WTC11 (cell line): ENCODE measurements at regions not wholly inside any gene's neighbourhood (a gene's known extent, or its start where the extent isn't known, plus 50 kb on each side); places are given as distances from the start of the nearest gene placed in this dataset.

Experiments used
- FOXJ3 ChIP-seq: sonication (generic); formaldehyde crosslinking; IDR thresholded peaks from 2 replicates; pipeline ENCODE4 v1.9.0; 2021; ENCODE audit warnings: missing genetic modification reagents, mild to moderate bottlenecking, borderline replicate concordance
- SP1 ChIP-seq: sonication (generic); formaldehyde crosslinking; conservative IDR thresholded peaks from 2 replicates; pipeline ENCODE4 v1.8.1; 2022; ENCODE audit warnings: missing genetic modification reagents
- ZNF263 ChIP-seq: sonication (generic); formaldehyde crosslinking; IDR thresholded peaks from 2 replicates; pipeline ENCODE4 v1.8.1; 2022; ENCODE audit warnings: low read depth, mild to moderate bottlenecking, moderate library complexity, missing genetic modification reagents
- TF ChIP-seq, protein P1 (sequence below): fragments of 200-600 bp; IDR thresholded peaks from 2 replicates; pipeline ENCODE4 v1.8.0; 2022; ENCODE audit warnings: antibody characterized with exemption
- TF ChIP-seq, protein P2 (sequence below): sonication (generic); formaldehyde crosslinking; IDR thresholded peaks from 2 replicates; pipeline ENCODE4 v1.8.0; 2023; ENCODE audit warnings: missing genetic modification reagents
- TF ChIP-seq, protein P3 (sequence below): sonication (generic); formaldehyde crosslinking; IDR thresholded peaks from 2 replicates; pipeline ENCODE4 v1.8.1; 2022; ENCODE audit warnings: low read depth, missing genetic modification reagents, borderline replicate concordance
- TF ChIP-seq, protein P4 (sequence below): sonication (generic); formaldehyde crosslinking; IDR thresholded peaks from 2 replicates; pipeline ENCODE4 v1.8.0; 2022; ENCODE audit warnings: mild to moderate bottlenecking, missing genetic modification reagents
- TF ChIP-seq, protein P5 (sequence below): sonication (generic); formaldehyde crosslinking; IDR thresholded peaks from 2 replicates; pipeline ENCODE4 v1.8.1; 2023; ENCODE audit warnings: mild to moderate bottlenecking, missing genetic modification reagents, moderate library complexity
- TF ChIP-seq, protein P6 (sequence below): sonication (generic); formaldehyde crosslinking; IDR thresholded peaks from 2 replicates; pipeline ENCODE4 v1.8.1; 2023; ENCODE audit warnings: mild to moderate bottlenecking, moderate library complexity, missing genetic modification reagents

DNA sequence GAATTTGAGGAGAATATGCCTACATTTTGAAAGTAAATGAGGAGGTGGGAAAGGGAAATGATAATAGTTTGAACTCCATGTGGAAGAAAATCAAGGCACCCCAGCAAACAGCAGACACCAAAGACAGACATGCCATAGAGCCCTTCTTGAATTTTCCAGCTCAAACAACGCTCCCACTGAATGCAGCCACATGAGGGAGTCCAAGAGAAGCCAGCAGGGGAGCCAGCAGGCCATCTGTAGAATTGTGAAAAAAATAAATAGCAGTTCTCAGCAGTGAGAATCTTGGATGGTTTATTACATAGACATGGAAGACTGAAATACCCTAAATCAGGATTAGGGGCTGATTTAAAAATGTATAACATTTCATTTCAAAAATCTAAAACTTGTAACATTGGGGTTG is 1567.3 kb upstream of the LRRTM3 start:
- TF ChIP-seq, protein P1, sequence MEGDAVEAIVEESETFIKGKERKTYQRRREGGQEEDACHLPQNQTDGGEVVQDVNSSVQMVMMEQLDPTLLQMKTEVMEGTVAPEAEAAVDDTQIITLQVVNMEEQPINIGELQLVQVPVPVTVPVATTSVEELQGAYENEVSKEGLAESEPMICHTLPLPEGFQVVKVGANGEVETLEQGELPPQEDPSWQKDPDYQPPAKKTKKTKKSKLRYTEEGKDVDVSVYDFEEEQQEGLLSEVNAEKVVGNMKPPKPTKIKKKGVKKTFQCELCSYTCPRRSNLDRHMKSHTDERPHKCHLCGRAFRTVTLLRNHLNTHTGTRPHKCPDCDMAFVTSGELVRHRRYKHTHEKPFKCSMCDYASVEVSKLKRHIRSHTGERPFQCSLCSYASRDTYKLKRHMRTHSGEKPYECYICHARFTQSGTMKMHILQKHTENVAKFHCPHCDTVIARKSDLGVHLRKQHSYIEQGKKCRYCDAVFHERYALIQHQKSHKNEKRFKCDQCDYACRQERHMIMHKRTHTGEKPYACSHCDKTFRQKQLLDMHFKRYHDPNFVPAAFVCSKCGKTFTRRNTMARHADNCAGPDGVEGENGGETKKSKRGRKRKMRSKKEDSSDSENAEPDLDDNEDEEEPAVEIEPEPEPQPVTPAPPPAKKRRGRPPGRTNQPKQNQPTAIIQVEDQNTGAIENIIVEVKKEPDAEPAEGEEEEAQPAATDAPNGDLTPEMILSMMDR = no peak
- TF ChIP-seq, protein P2, sequence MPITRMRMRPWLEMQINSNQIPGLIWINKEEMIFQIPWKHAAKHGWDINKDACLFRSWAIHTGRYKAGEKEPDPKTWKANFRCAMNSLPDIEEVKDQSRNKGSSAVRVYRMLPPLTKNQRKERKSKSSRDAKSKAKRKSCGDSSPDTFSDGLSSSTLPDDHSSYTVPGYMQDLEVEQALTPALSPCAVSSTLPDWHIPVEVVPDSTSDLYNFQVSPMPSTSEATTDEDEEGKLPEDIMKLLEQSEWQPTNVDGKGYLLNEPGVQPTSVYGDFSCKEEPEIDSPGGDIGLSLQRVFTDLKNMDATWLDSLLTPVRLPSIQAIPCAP (CRISPR knock-in tag) = no peak
- TF ChIP-seq ZNF263 (CRISPR knock-in tag) = no peak
- no peak for TF ChIP-seq SP1 (CRISPR knock-in tag)
- TF ChIP-seq, protein P3, sequence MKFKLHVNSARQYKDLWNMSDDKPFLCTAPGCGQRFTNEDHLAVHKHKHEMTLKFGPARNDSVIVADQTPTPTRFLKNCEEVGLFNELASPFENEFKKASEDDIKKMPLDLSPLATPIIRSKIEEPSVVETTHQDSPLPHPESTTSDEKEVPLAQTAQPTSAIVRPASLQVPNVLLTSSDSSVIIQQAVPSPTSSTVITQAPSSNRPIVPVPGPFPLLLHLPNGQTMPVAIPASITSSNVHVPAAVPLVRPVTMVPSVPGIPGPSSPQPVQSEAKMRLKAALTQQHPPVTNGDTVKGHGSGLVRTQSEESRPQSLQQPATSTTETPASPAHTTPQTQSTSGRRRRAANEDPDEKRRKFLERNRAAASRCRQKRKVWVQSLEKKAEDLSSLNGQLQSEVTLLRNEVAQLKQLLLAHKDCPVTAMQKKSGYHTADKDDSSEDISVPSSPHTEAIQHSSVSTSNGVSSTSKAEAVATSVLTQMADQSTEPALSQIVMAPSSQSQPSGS (CRISPR knock-in tag) = no peak
- TF ChIP-seq FOXJ3 (CRISPR knock-in tag) = no peak
- TF ChIP-seq, protein P4, sequence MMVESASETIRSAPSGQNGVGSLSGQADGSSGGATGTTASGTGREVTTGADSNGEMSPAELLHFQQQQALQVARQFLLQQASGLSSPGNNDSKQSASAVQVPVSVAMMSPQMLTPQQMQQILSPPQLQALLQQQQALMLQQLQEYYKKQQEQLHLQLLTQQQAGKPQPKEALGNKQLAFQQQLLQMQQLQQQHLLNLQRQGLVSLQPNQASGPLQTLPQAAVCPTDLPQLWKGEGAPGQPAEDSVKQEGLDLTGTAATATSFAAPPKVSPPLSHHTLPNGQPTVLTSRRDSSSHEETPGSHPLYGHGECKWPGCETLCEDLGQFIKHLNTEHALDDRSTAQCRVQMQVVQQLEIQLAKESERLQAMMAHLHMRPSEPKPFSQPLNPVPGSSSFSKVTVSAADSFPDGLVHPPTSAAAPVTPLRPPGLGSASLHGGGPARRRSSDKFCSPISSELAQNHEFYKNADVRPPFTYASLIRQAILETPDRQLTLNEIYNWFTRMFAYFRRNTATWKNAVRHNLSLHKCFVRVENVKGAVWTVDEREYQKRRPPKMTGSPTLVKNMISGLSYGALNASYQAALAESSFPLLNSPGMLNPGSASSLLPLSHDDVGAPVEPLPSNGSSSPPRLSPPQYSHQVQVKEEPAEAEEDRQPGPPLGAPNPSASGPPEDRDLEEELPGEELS = no peak
- TF ChIP-seq, protein P5, sequence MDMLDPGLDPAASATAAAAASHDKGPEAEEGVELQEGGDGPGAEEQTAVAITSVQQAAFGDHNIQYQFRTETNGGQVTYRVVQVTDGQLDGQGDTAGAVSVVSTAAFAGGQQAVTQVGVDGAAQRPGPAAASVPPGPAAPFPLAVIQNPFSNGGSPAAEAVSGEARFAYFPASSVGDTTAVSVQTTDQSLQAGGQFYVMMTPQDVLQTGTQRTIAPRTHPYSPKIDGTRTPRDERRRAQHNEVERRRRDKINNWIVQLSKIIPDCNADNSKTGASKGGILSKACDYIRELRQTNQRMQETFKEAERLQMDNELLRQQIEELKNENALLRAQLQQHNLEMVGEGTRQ (CRISPR knock-in tag) = no peak
- TF ChIP-seq, protein P6, sequence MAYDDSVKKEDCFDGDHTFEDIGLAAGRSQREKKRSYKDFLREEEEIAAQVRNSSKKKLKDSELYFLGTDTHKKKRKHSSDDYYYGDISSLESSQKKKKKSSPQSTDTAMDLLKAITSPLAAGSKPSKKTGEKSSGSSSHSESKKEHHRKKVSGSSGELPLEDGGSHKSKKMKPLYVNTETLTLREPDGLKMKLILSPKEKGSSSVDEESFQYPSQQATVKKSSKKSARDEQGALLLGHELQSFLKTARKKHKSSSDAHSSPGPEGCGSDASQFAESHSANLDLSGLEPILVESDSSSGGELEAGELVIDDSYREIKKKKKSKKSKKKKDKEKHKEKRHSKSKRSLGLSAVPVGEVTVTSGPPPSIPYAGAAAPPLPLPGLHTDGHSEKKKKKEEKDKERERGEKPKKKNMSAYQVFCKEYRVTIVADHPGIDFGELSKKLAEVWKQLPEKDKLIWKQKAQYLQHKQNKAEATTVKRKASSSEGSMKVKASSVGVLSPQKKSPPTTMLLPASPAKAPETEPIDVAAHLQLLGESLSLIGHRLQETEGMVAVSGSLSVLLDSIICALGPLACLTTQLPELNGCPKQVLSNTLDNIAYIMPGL (CRISPR knock-in tag) = no peak
